IPS DF 6.9 (cell line): ENCODE measurements at regions not wholly inside any gene's neighbourhood (a gene's known extent, or its start where the extent isn't known, plus 50 kb on each side); places are given as distances from the start of the nearest gene placed in this dataset.
"Not testable (repeated sequence)": the region's sequence is repeated elsewhere in the genome, so short reads cannot be mapped to it uniquely, and the experiment has no call there.

Source experiments
- DNase-seq: peaks from one replicate; pipeline ENCODE4 v3.0.0-alpha.2; 2013; ENCODE audit warnings: low read depth, low spot score
- H3K27ac ChIP-seq: one replicate; pipeline ENCODE4 v1.5.1; 2013; ENCODE audit warnings: low read length, control low read depth
- H3K27me3 ChIP-seq: 2 replicates; pipeline ENCODE4 v1.6.1; 2013; ENCODE audit warnings: mild to moderate bottlenecking, low read length; ENCODE audit not compliant: control insufficient read depth, insufficient read depth
- H3K36me3 ChIP-seq: 2 replicates; pipeline ENCODE4 v1.6.1; 2013; ENCODE audit warnings: low read length; ENCODE audit not compliant: control insufficient read depth, insufficient read depth
- H3K4me1 ChIP-seq: 2 replicates; pipeline ENCODE4 v1.6.1; 2013; ENCODE audit warnings: low read length; ENCODE audit not compliant: control insufficient read depth, insufficient read depth
- H3K4me3 ChIP-seq: 2 replicates; pipeline ENCODE4 v1.5.1; 2013; ENCODE audit warnings: mild to moderate bottlenecking, low read length
- H3K9me3 ChIP-seq: 2 replicates; pipeline ENCODE4 v1.6.1; 2013; ENCODE audit warnings: low read length, inconsistent platforms; ENCODE audit not compliant: control insufficient read depth, insufficient read depth
- WGBS: extraction: QIAGEN DNeasy Blood & Tissue Kit; methylation state at CpG from one replicate; pipeline ENCODE4 v1.1.7; 2013; ENCODE audit warnings: mixed read lengths, missing lambda C conversion rate; ENCODE audit not compliant: insufficient read length, insufficient coverage; 5-methylcytosine and 5-hydroxymethylcytosine counted together

- H3K36me3 ChIP-seq: no peaks in the 10 kb centered on the region
- WGBS: no CpG with 5 or more reads among the region's 3 CpGs
- H3K9me3 ChIP-seq: no peaks in the 10 kb centered on the region
Observed at GRCh38 chrX:155757046-155757759, 123.9 kb upstream of the VAMP7 start.

GRCh38 chrX:155755706-155756337 is 125.3 kb upstream of the VAMP7 start:
- no peak for DNase-seq
- H3K27ac ChIP-seq: no peak overlapping the region
- no peak overlapping the region for H3K4me3 ChIP-seq
- H3K27me3 ChIP-seq: no peaks in the 10 kb centered on the region
- no peaks in the 10 kb centered on the region for H3K9me3 ChIP-seq
- no peaks in the 10 kb centered on the region for H3K36me3 ChIP-seq
- no peaks in the 10 kb centered on the region for H3K4me1 ChIP-seq

More at GRCh38 chrX:155757046-155757759, 123.9 kb upstream of the VAMP7 start:
- Histone ChIP-seq H3K27ac (no peak overlapping the region), H3K27me3 (no peaks in the 10 kb centered on the region), H3K4me1 (no peaks in the 10 kb centered on the region), H3K4me3 (no peak overlapping the region)
- no peak for DNase-seq

DNA sequence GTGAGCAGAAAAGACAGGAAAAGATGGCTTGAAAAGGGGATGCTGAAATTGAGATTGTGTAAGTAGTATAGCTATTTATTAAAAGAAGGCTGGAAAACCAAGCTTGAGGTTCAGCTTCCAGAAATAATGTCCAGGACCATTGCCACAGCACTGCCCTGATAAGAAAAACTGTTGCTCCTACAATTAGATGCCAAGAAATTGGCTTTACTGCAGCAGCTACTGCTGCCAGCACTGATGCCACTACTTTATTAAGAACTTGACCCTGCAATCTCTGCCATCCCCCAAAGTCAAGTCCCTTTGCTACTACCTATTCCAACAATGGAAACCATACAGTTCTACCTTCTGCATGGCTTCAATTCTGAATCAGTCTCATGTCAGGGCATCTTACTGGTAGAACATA is 130.0 kb upstream of the VAMP7 start:
- Histone ChIP-seq H3K27me3 (no peaks in the 10 kb centered on the region), H3K36me3 (no peaks in the 10 kb centered on the region), H3K9me3 (no peaks in the 10 kb centered on the region), H3K4me1 (no peaks in the 10 kb centered on the region), H3K4me3 (no peak overlapping the region), H3K27ac (no peak overlapping the region)
- DNase-seq: no peak

GRCh38 chrX:155747520-155747919 is 133.6 kb upstream of the VAMP7 start:
- Histone ChIP-seq H3K4me1 (no peaks in the 10 kb centered on the region), H3K36me3 (no peaks in the 10 kb centered on the region), H3K9me3 (no peaks in the 10 kb centered on the region), H3K27ac (no peak overlapping the region), H3K27me3 (no peaks in the 10 kb centered on the region), H3K4me3 (no peak overlapping the region)
- DNase-seq: no peak
- no CpG with 5 or more reads among the region's 3 CpGs for WGBS

DNA sequence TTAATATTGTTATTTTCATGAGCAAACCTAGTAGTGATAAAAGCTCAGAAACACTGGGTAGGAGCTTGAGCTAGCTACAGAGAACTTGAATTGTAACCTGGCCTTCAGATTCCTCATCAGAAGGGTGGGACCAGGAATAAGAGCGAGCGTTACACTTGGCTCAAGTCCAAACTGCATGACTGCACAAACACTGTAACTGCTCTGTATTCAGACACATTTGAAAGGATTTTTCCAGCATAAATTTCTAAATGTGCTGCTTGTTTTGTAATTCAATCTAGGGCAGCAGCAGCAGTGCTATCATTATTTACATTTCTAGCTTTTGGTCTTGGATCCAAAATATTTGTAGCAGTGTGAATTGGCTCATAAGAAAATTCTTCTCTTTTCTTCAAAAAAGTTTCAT is 133.0 kb upstream of the TMLHE start:
- WGBS: no CpG with 5 or more reads among the region's 2 CpGs
- H3K9me3 ChIP-seq: no peaks in the 10 kb centered on the region
- H3K4me1 ChIP-seq: no peaks in the 10 kb centered on the region
- no peaks in the 10 kb centered on the region for H3K27me3 ChIP-seq
- no peaks in the 10 kb centered on the region for H3K36me3 ChIP-seq
- H3K4me3 ChIP-seq: no peak overlapping the region
- no peak for DNase-seq
- no peak overlapping the region for H3K27ac ChIP-seq

DNA sequence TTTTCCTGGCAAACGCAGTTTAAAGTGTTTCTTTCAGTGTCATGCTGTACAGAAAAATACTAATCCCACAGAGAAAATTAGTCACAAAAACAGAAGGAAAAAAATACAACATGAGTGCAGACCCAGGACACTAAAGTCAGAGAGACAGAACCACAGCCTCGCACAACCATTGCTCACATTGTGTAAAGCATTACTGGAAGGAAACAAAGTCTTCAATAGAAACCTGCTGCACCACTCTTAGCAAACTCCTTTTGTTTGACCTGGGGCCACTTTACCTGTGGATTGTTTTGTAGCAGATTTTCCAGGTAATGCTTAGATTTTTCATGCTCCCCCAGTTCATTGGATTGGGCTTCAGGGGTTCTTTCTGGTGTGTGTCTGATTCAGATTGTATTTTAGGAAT is 131.8 kb upstream of the TMLHE start:
- no CpG with 5 or more reads among the region's 2 CpGs for WGBS
- H3K4me1 ChIP-seq: no peaks in the 10 kb centered on the region

GRCh38 chrX:155728335-155728734 is 115.6 kb upstream of the TMLHE start:
- H3K9me3 ChIP-seq, H3K36me3 ChIP-seq, DNase-seq, H3K27me3 ChIP-seq, H3K4me3 ChIP-seq, H3K4me1 ChIP-seq, H3K27ac ChIP-seq: not testable (repeated sequence)
- no CpG with 5 or more reads among the region's 5 CpGs for WGBS

More for the DNA sequence above, 131.8 kb upstream of the TMLHE start:
- Histone ChIP-seq H3K4me3 (no peak overlapping the region), H3K36me3 (no peaks in the 10 kb centered on the region), H3K9me3 (no peaks in the 10 kb centered on the region), H3K27ac (no peak overlapping the region), H3K27me3 (no peaks in the 10 kb centered on the region)
- DNase-seq: no peak

DNA sequence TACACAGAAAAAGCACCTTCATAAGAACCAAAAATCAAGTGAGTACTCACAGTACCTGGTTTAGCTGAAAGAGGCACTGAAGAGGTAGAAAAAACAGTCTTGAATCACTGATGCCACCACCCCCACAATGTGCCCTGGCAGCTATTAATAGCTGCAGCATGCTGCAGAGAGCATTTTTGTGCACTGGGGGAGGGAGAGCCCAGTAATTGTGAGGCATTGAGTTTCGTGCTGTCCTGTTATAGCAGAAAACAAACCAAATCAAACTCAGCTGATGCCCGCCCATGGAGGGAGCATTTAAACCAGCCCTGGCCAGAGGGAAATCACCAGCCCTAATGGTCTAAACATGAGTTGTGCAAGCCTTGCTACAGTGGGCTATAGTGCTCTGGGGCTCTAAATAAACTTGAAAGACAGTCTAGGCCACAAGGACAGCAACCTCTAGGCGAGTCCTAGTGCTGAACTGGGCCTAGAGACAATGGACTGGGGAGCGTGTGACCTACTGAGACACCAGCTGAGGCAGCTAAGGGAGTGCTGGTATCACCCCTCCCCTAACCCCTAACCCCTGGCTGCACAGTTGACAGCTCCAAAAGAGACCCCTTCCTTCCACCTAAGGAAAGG is 106.3 kb upstream of the TMLHE start:
- H3K9me3 ChIP-seq: peaks cover 5% of the 10 kb centered on the region; the same call in 1 of the 2 replicates
- H3K27ac ChIP-seq: no peak overlapping the region
- peaks cover 2% of the 10 kb centered on the region; the same call in 1 of the 2 replicates for H3K4me1 ChIP-seq
- WGBS: no CpG with 5 or more reads among the region's 4 CpGs
- H3K4me3 ChIP-seq: no peak overlapping the region
- H3K27me3 ChIP-seq: no peaks in the 10 kb centered on the region
- DNase-seq: no peak
- H3K36me3 ChIP-seq: no peaks in the 10 kb centered on the region

GRCh38 chrX:155715141-155715540 is 102.4 kb upstream of the TMLHE start:
- H3K27me3 ChIP-seq: no peaks in the 10 kb centered on the region
- no peaks in the 10 kb centered on the region for H3K36me3 ChIP-seq
- DNase-seq: no peak
- no peak overlapping the region for H3K4me3 ChIP-seq
- H3K9me3 ChIP-seq: peaks cover 4% of the 10 kb centered on the region; the same call in 1 of the 2 replicates
- WGBS: no CpG with 5 or more reads among the region's 1 CpG
- H3K4me1 ChIP-seq: peaks cover 2% of the 10 kb centered on the region; the same call in 1 of the 2 replicates
- no peak overlapping the region for H3K27ac ChIP-seq

- Histone ChIP-seq H3K9me3 (no peaks in the 10 kb centered on the region), H3K4me1 (no peaks in the 10 kb centered on the region), H3K4me3 (no peak overlapping the region), H3K27ac (no peak overlapping the region), H3K27me3 (no peaks in the 10 kb centered on the region), H3K36me3 (no peaks in the 10 kb centered on the region)
- no peak for DNase-seq
- no CpG with 5 or more reads among the region's 1 CpG for WGBS
Observed at GRCh38 chrX:155695419-155695818, 82.7 kb upstream of the TMLHE start.
